GM18858 (cell line): ENCODE measurements at regions not wholly inside any gene's neighbourhood (a gene's known extent, or its start where the extent isn't known, plus 50 kb on each side); places are given as distances from the start of the nearest gene placed in this dataset.

Source experiments
- ATAC-seq: cut with Tn5 transposase; IDR thresholded peaks from one replicate; pipeline ENCODE4 v1.9.1; 2021; ENCODE audit not compliant: unreplicated experiment

GRCh38 chr12:43099691-43100163, 452.3 kb downstream of the ADAMTS20 start:
- ATAC-seq: no peak

DNA sequence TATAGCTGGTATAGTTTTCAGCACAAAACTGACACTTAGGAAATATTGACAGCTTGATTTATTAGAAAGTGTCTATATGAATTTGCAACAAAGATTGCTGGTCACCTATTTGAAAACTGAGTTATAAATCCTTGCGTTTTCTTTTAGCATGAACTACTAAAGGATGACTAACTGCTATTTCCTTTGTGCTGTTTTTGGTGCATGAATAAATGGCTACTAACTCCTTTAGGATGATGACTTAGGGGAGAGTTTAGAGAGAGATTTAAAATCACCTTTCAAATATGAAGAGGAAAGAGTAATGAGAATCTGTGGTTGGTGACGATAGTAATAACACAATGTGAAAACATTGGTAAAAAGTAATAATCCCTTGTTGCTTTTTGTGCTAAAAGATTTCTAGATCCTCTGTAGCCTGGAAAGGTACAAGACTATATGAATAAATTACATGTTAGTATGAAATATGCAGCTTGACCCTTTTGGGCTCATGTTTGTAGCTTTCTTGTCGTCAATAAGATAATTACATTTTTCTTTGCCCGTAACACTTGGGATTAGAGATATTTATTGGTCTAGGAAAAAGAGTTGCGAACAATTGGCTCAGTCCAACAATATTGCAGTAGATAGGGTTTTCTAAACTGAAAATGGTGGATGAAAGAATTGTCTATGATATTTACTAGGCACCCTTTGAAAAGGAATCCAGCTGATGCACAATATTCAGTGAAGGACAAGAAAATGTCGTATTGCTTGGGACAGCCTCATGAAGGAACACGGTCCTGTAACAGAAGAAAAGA, 453.0 kb downstream of the ADAMTS20 start:
- no peak for ATAC-seq

GRCh38 chr12:43098071-43098470, 453.9 kb downstream of the ADAMTS20 start:
- ATAC-seq: no peak

GRCh38 chr12:43097471-43097870, 454.5 kb downstream of the ADAMTS20 start:
- ATAC-seq: no peak

DNA sequence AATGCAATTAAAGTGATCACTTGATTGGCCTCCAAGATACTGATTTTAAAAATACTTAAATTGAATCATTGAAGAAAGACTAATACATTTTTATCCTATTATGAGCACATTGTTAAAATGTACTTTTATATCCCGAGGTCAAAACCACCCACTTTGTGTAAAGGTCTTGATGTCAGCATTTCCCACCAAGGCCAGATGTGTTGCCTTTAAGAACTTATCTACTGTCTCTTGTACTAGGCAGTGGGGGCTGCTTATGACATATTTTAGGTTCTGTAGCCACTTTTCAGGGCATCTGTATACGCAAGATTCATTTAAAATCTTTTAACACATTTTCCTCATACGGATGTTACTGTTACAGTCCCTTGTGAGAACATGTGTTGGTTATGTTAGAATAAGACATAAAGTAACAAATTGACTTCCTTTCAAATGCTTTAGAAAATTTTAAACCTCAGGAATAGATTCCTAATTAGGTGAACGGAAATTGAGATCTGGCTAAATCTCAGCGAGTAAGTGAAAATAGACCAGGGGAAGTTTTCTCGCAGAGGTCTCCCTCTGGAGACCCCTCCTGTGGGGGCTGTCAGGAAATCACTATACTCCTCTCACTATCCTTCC, 456.2 kb downstream of the ADAMTS20 start:
- no peak for ATAC-seq

DNA sequence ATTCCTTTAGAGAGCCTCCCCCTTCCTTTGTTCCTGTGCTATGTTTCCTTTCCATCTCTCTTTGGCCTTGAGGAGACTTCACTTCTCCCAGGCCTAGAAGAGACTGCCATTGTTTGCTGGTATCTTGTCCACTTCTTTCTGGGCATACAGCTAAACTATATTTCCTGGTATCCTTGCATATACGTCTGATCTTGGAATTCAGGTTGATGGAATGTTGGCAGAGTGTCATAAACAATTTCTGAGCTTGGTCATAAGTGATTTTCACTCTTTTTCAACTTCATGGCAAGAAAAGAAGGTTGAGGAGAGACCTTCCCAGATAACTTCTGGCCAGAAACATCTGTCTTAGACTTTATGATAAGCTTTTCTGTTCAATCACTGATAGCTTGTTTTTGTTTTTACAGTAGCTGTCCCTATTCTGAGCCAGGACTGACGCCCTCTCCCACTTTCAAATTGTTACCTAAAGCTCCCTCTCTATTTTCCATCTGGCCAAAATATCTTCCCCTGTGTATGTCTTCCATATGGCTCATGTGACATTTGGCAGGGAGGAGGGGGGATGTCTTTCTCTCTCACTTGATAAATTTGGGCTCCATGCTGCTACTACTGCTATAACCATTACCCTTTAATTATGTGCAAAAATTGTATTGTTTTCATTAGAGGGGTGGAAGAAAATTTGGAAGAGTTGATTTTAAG, 457.0 kb downstream of the ADAMTS20 start:
- ATAC-seq: no peak

- ATAC-seq: no peak
These were observed 461.0 kb downstream of the ADAMTS20 start for GRCh38 chr12:43090981-43091380.

DNA sequence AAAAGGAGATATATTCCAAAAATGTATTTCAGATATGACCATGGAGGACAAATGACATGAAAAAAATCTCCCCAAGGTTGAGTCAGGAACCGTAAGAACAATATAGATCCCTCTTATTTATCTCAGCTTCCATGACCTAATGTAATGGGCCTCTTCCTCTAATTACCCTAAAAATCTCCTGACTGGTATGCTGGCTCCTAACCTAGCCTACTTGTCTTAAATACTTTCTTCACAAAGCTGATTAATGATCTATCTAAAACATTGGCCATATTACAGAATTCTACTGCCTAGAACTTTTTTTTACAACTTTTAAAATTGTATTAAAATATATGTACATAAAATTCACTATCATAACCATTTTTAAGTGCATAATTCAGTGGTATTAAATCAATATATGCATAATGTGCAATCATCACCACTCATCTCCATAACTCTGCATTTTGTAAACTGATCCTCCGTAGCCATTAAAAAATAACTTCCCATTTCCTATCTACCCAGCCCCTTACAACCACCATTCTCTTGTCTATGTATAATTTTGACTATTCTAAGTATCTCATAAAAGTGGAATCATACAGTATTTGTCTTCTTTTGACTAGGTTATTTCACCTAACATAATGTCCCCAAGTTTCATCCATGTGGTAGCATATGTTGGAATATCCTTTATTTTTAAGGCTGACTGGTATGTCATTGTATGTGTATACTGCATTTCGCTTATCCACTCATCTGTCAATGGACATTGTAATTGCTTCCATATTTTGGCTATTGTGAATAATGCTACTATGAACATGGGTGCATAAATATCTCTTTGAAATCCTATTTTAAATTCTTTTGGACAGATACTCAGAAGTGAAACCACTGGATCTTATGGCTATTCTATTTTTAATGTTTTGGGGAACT, 464.6 kb downstream of the ADAMTS20 start:
- ATAC-seq: no peak

DNA sequence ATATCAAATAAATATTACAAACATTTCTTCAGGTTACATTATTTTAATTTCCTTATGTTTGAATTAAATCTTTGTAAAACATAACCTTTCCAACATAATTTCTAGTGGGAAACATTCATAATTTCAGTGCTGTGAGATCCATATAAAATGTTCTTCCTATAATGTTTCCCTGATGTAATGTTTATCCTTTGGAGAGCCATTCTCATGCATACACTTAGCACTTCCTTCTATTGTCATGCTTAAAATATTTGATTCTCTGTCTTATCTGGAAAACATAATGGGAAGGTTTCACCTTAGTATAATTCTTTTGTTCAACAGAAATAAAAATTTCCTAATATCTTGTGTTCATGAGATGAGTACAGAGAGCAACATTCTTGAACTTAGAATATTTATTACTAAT, 472.5 kb downstream of the ADAMTS20 start:
- no peak for ATAC-seq

DNA sequence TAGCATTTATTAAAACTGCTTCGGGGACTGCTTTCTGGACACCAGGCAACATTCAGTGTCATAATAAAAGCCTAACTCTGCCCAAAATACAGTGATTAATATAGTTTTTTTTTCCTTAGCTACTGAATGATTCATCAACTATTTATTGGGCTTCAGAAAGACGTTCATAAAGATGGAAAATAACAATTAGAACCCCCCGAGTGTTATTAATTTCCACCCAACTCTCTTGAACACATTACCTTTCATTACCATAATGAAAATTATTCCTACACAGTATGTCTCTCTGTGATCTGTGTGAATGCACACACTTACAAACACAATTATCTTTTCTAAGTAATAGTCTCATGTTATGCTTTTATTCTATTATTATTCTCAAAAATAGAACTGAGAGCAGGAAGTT, 473.0 kb downstream of the ADAMTS20 start:
- no peak for ATAC-seq

GRCh38 chr12:43072431-43072830, 479.6 kb downstream of the ADAMTS20 start:
- no peak for ATAC-seq

DNA sequence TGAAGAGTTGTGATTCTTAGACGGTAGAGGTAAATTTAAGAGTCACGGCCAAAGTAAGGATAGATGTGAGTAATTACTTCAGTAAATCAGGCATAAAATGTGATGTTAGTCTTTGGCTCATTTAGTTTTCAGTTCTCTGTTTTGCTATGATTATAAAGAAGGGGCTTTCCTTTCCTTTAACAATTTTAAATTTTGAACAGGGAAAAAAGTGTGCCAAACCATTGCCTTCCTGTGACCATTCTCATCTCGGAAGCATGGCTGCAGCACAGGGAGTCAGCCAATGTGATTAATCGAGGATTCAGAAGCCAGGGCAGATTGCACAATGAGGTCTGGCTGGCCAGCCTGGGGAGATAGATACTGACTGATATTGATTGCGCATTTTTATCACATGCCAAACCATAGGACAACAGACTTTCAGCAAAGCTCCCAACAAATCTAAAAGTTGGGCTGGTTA, 480.2 kb upstream of the PRICKLE1 start:
- ATAC-seq: no peak

GRCh38 chr12:43066471-43066870, 476.9 kb upstream of the PRICKLE1 start:
- ATAC-seq: no peak

DNA sequence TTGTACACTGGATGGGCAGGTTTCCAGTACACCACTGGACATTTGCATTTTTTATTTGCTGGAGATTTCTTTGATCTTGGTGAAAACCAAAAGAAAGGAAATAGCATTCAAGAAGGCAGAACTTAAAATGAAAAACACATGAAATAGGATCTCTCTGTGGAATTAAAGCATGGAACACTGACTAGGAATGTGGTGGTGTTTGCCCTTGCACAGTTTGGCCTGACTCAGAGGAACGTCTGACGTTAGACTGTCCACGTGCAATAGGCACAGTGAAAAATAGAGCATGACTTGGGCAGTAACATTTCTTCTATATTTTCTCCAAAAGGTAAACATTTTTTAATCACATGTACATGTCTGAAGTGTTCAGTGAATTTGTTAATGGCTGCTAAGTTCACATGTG, 474.1 kb upstream of the PRICKLE1 start:
- no peak for ATAC-seq

- ATAC-seq: no peak
These were observed 472.8 kb upstream of the PRICKLE1 start for GRCh38 chr12:43062201-43062895.

DNA sequence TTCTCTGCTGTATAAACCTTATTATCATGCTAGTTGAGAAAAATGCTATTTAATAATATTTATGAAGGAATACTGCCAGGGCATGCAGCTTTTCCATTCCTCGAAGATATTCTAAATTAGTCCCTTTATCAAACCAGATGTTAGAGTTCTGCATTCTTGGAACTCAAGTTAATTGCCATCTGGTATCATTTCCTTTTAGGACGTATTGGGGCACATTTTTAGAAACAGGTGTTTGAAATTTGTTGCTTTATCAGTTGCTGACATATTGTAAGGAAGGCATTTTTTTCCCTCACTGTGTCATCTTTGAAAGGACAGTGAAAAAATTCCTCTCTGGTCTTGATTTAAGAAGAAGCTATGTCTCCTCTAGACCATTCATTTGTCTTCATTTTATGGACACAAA, 471.2 kb upstream of the PRICKLE1 start:
- ATAC-seq: no peak

GRCh38 chr12:43058616-43059015, 469.1 kb upstream of the PRICKLE1 start:
- ATAC-seq: no peak

DNA sequence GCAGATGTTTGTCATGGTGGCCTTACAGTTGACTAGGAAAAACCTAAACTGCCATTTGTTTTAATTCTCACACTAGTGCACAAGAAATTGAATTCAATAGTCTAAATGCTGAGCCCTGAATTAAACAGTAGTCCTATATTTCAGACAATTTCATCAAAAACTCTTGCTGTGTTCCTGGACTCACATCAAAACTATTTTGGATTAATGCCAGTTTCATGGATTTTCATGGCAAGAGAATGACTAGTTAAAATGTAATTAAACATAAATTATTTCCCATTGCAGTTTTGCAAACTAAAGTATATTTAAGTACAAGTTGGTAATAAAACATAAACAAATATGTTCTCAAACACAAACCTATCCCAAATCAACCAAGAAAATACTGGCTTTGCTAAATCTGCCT, 468.0 kb upstream of the PRICKLE1 start:
- no peak for ATAC-seq

- no peak for ATAC-seq
These were observed 464.5 kb upstream of the PRICKLE1 start for GRCh38 chr12:43054085-43054484.

DNA sequence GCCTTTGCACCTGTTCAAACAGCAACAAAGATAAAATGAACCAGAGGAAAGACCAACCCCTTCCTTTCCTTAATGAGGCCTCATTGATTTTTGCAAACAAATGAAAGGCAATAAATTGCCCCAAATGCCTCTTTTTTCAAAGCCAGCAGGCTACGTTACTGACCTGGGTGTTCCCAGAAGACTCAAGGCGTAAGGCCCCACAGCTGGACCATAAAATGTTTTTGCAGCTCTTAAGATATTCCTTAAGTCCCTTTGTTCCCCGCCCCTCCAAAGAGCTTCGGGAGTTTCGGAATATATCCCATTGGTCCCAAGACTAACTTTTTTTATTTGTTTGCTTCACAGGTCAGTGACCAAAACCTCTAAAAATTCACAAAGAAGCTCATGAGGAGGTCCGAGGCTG, 462.9 kb upstream of the PRICKLE1 start:
- ATAC-seq: no peak
